Tibial artery (tissue), 4 donors: ENCODE measurements at regions not wholly inside any gene's neighbourhood (a gene's known extent, or its start where the extent isn't known, plus 50 kb on each side); places are given as distances from the start of the nearest gene placed in this dataset.

Experiments used
- DNase-seq, 2 donors: peaks; one replicate each; pipeline ENCODE4 v3.0.0-alpha.2; 2019
- H3K27ac ChIP-seq, 2 donors: fragments of 200-600 bp; sonication (generic) in 1 of 2; 1 replicate in 1 of 2; 2 replicates in 1 of 2; pipeline ENCODE4 v1.5.1; 2018 to 2019; ENCODE audit warnings: mild to moderate bottlenecking in 1 of 2
- H3K27me3 ChIP-seq, 2 donors: fragments of 200-600 bp; sonication (generic) in 1 of 2; one replicate each; pipeline versions ENCODE4 v1.5.1 to v1.6.0; 2016 to 2019
- H3K36me3 ChIP-seq, 3 donors: fragments of 200-600 bp; sonication (generic) in 2 of 3; one replicate each; pipeline ENCODE4 v1.5.1; 2016 to 2019; ENCODE audit warnings: mild to moderate bottlenecking in 2 of 3
- H3K4me1 ChIP-seq, 4 donors: fragments of 200-600 bp; sonication (generic) in 2 of 4; 1 replicate in 3 of 4; 2 replicates in 1 of 4; pipeline ENCODE4 v1.5.1; 2016 to 2019
- H3K4me3 ChIP-seq, 2 donors: fragments of 200-600 bp; sonication (generic) in 1 of 2; 1 replicate in 1 of 2; 2 replicates in 1 of 2; pipeline ENCODE4 v1.5.1; 2018 to 2019; ENCODE audit warnings: mild to moderate bottlenecking in 2 of 2
- H3K9me3 ChIP-seq, 3 donors: fragments of 200-600 bp; sonication (generic) in 1 of 3; one replicate each; pipeline ENCODE4 v1.5.1; 2016 to 2019
- CTCF ChIP-seq, 2 experiments: fragments of 200-600 bp in 1 of 2; fragments of 450-650 bp in 1 of 2; IDR thresholded peaks; one replicate each; pipeline ENCODE4 v1.5.1; 2017 to 2019; ENCODE audit warnings: antibody characterized with exemption in 2 of 2, mild to moderate bottlenecking in 1 of 2, moderate library complexity in 1 of 2
- intact Hi-C: fragments of 100-400 bp; cut with DNase I; formaldehyde crosslinking; loops from one replicate; pipeline ENCODE4 v1.15.0; 2023; ENCODE audit warnings: low total_unique reads

GRCh38 chr7:34421526-34421925 is 236.5 kb upstream of the NPSR1 start:
- no peak for TF ChIP-seq CTCF (IDR thresholded peaks at IDR 0.05)
- intact Hi-C loops = no loop called here

GRCh38 chr7:34425194-34425593 is 232.8 kb upstream of the NPSR1 start:
- no peaks in the 10 kb centered on the region for H3K27me3 ChIP-seq
- no peak for TF ChIP-seq CTCF (IDR thresholded peaks at IDR 0.05)
- H3K9me3 ChIP-seq = peaks cover 0 to 2% (median 0%) of the 10 kb centered on the region in 3 donors
- intact Hi-C loops = no loop called here
- no peaks in the 10 kb centered on the region for H3K36me3 ChIP-seq
- no peak for DNase-seq
- H3K27ac ChIP-seq = no peak overlapping the region
- H3K4me3 ChIP-seq = no peak overlapping the region
- no peaks in the 10 kb centered on the region for H3K4me1 ChIP-seq

More at GRCh38 chr7:34421526-34421925, 236.5 kb upstream of the NPSR1 start:
- H3K4me3 ChIP-seq = no peak overlapping the region
- H3K27ac ChIP-seq = no peak overlapping the region
- no peaks in the 10 kb centered on the region for H3K9me3 ChIP-seq
- no peak for DNase-seq
- no peaks in the 10 kb centered on the region for H3K27me3 ChIP-seq
- no peaks in the 10 kb centered on the region for H3K36me3 ChIP-seq
- H3K4me1 ChIP-seq = no peaks in the 10 kb centered on the region

- no peak for DNase-seq
- H3K27me3 ChIP-seq = no peaks in the 10 kb centered on the region
- H3K36me3 ChIP-seq = no peaks in the 10 kb centered on the region
- TF ChIP-seq CTCF (IDR thresholded peaks at IDR 0.05) = no peak
- no peak overlapping the region for H3K4me3 ChIP-seq
- intact Hi-C loops = no loop called here
- H3K27ac ChIP-seq = no peak overlapping the region
- H3K4me1 ChIP-seq = no peaks in the 10 kb centered on the region
- peaks cover 0 to 2% (median 0%) of the 10 kb centered on the region in 3 donors for H3K9me3 ChIP-seq
Observed at GRCh38 chr7:34425631-34426384, 232.2 kb upstream of the NPSR1 start.

- Histone ChIP-seq H3K9me3 (peaks cover 0 to 4% (median 2%) of the 10 kb centered on the region in 3 donors), H3K36me3 (no peaks in the 10 kb centered on the region), H3K27me3 (peaks cover 0 to 6% of the 10 kb centered on the region in 2 donors), H3K4me3 (no peak overlapping the region), H3K4me1 (no peaks in the 10 kb centered on the region), H3K27ac (no peak overlapping the region)
- no peak for DNase-seq
- intact Hi-C loops = no loop called here
- peak in 1 of 2 experiments; percentile 13 for TF ChIP-seq CTCF (IDR thresholded peaks at IDR 0.05)
Observed at GRCh38 chr7:34430456-34430855, 227.6 kb upstream of the NPSR1 start.

- no peak for TF ChIP-seq CTCF (IDR thresholded peaks at IDR 0.05)
- H3K27me3 ChIP-seq = no peaks in the 10 kb centered on the region
- no peaks in the 10 kb centered on the region for H3K4me1 ChIP-seq
- no peaks in the 10 kb centered on the region for H3K36me3 ChIP-seq
- H3K4me3 ChIP-seq = no peak overlapping the region
- H3K27ac ChIP-seq = no peak overlapping the region
- intact Hi-C loops = no loop called here
- H3K9me3 ChIP-seq = no peaks in the 10 kb centered on the region
- DNase-seq = no peak
Observed at GRCh38 chr7:34438436-34438835, 219.6 kb upstream of the NPSR1 start.
